ENCODE measurements at regions not wholly inside any gene's neighbourhood (a gene's known extent, or its start where the extent isn't known, plus 50 kb on each side); places are given as distances from the start of the nearest gene placed in this dataset.

- in situ Hi-C loops (cut with HindIII; ENCODE audit: low pct_unique_long_range_greater_than_20kb, low sequenced_read_pairs), result no loop called here
- DNase-seq (ENCODE audit: low read depth, low spot score), result no peak
Observed at GRCh38 chr4:189385579-189385978, 555.1 kb upstream of the FRG1 start.

DNA sequence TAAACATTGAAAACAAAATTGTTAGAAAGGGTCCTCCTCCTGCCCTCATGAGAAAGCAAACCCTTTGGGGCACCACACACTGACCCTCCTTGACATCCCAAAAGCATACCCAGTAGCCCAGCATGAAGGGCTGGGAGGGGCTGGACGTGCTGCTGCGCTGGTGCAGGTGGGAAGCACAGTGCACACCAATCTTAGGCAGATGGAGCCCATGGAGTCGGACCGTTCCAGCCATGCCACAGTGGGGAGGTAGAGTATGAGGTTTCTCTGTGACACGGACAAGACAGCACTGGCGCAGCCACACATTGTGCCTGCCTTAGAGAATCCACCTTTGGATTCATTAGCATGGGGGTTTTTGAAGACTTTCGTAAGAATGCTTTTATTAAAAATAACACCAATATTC is 544.2 kb upstream of the FRG1 start:
- DNase-seq (ENCODE audit: low read depth, low spot score), result no peak
- in situ Hi-C loops (cut with HindIII; ENCODE audit: low pct_unique_long_range_greater_than_20kb, low sequenced_read_pairs), result no loop called here

- in situ Hi-C loops (cut with HindIII; ENCODE audit: low pct_unique_long_range_greater_than_20kb, low sequenced_read_pairs), result no loop called here
- no peak for DNase-seq (ENCODE audit: low read depth, low spot score)
Observed at GRCh38 chr4:189404271-189404670, 536.4 kb upstream of the FRG1 start.

DNA sequence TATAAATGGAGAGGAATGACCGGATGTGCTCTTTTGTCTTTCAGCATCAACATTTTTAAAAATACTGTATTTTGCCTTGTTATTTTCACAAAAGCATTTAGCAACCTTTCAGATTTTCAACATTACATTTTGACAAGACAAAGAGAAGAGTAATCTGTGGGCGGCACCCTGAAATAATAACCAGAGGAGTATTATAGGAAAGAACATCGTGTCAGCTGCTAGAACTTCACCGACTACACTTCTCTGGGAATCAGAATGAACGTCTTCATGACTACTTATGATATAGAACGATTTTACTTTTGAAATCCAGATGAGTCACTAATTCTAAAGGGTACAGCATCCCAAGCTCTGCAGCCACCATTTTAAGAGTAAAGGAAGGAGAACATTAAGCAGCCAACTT is 531.5 kb upstream of the FRG1 start:
- no peak for DNase-seq (ENCODE audit: low read depth, low spot score)
- in situ Hi-C loops (cut with HindIII; ENCODE audit: low pct_unique_long_range_greater_than_20kb, low sequenced_read_pairs), result no loop called here

- DNase-seq (ENCODE audit: low read depth, low spot score), result peak; percentile 77
- in situ Hi-C loops (cut with HindIII; ENCODE audit: low pct_unique_long_range_greater_than_20kb, low sequenced_read_pairs), result no loop called here
Observed at GRCh38 chr4:189414021-189414420, 526.7 kb upstream of the FRG1 start.

DNA sequence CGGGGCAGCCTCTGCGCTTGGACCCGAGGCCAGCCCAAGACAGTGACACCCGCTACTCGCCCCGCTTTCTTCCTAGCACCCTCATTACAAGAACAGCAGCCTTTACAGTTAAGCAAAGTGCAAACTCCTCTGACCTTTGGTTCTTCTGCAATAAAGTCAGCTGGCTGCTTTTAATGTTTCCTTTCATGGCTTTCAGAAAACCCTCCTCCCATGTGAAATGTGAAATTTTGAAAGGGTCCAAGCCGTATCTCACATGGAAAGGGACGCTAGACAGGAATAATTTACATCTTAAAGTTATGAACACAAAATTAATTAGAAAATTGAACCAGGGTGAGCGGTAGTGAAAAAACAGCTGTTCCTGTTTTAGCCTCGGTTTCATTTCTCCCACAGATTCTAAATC is 520.1 kb upstream of the FRG1 start:
- DNase-seq (ENCODE audit: low read depth, low spot score), result no peak
- in situ Hi-C loops (cut with HindIII; ENCODE audit: low pct_unique_long_range_greater_than_20kb, low sequenced_read_pairs), result no loop called here

- in situ Hi-C loops (cut with HindIII; ENCODE audit: low pct_unique_long_range_greater_than_20kb, low sequenced_read_pairs), result no loop called here
- DNase-seq (ENCODE audit: low read depth, low spot score), result peak; percentile 53
Observed at GRCh38 chr4:189436207-189436606, 504.5 kb upstream of the FRG1 start.

GRCh38 chr4:189440716-189441115 is 500.0 kb upstream of the FRG1 start:
- no peak for DNase-seq (ENCODE audit: low read depth, low spot score)

GRCh38 chr4:189443341-189443740 is 497.3 kb upstream of the FRG1 start:
- DNase-seq (ENCODE audit: low read depth, low spot score), result no peak
- in situ Hi-C loops (cut with HindIII; ENCODE audit: low pct_unique_long_range_greater_than_20kb, low sequenced_read_pairs), result no loop called here

More at GRCh38 chr4:189440716-189441115, 500.0 kb upstream of the FRG1 start:
- in situ Hi-C loops (cut with HindIII; ENCODE audit: low pct_unique_long_range_greater_than_20kb, low sequenced_read_pairs), result no loop called here

- in situ Hi-C loops (cut with HindIII; ENCODE audit: low pct_unique_long_range_greater_than_20kb, low sequenced_read_pairs), result no loop called here
- DNase-seq (ENCODE audit: low read depth, low spot score), result no peak
Observed at GRCh38 chr4:189445613-189446012, 495.1 kb upstream of the FRG1 start.

DNA sequence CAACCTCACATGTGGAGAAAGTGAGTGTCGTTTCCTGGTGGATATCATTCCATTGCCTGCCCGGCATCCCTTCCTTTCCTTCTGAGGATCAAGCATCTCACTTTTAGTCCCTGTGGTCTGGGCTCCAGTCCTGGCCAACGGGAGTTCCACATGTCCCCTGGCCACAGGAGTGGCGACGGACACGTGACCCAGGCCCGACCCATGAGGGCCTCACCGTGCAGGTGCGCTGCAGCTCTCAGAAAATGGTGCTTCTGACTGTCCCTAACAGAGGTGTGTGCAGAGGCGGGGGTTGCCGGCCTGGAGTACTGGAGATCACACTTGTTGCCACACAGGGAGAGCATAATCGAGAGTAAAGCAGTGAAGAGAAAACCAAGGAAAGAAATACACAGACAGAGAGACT is 476.9 kb upstream of the FRG1 start:
- DNase-seq (ENCODE audit: low read depth, low spot score), result no peak
- in situ Hi-C loops (cut with HindIII; ENCODE audit: low pct_unique_long_range_greater_than_20kb, low sequenced_read_pairs), result no loop called here

GRCh38 chr4:189494407-189494806 is 446.3 kb upstream of the FRG1 start:
- in situ Hi-C loops (cut with HindIII; ENCODE audit: low pct_unique_long_range_greater_than_20kb, low sequenced_read_pairs), result no loop called here
- DNase-seq (ENCODE audit: low read depth, low spot score), result no peak

GRCh38 chr4:189497516-189497915 is 443.2 kb upstream of the FRG1 start:
- DNase-seq (ENCODE audit: low read depth, low spot score), result no peak
- in situ Hi-C loops (cut with HindIII; ENCODE audit: low pct_unique_long_range_greater_than_20kb, low sequenced_read_pairs), result no loop called here

GRCh38 chr4:189497996-189498395 is 442.7 kb upstream of the FRG1 start:
- no peak for DNase-seq (ENCODE audit: low read depth, low spot score)
- in situ Hi-C loops (cut with HindIII; ENCODE audit: low pct_unique_long_range_greater_than_20kb, low sequenced_read_pairs), result no loop called here

- in situ Hi-C loops (cut with HindIII; ENCODE audit: low pct_unique_long_range_greater_than_20kb, low sequenced_read_pairs), result no loop called here
- DNase-seq (ENCODE audit: low read depth, low spot score), result no peak
Observed at GRCh38 chr4:189498457-189498856, 442.2 kb upstream of the FRG1 start.

DNA sequence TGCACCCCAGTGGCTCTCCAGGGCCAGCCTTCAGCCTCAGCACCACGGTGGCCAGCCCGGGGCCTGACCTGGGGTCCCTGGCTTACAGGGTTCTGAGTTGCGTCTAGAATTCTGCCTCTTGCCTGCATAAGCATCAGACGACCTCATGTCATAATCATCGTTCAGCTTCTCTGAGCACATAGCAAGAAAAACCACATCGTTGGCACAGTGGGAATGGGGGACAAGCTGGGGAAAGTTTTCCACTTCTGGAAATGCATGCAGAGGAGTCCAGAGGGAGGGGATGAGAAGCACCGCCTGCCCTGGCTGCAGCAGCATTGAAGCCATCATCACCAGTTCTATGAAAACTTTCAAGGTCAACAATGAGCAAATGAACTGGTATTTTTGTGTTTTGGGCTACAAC is 441.0 kb upstream of the FRG1 start:
- in situ Hi-C loops (cut with HindIII; ENCODE audit: low pct_unique_long_range_greater_than_20kb, low sequenced_read_pairs), result no loop called here
- DNase-seq (ENCODE audit: low read depth, low spot score), result no peak

- in situ Hi-C loops (cut with HindIII; ENCODE audit: low pct_unique_long_range_greater_than_20kb, low sequenced_read_pairs), result no loop called here
- no peak for DNase-seq (ENCODE audit: low read depth, low spot score)
Observed at GRCh38 chr4:189500970-189501369, 439.7 kb upstream of the FRG1 start.

DNA sequence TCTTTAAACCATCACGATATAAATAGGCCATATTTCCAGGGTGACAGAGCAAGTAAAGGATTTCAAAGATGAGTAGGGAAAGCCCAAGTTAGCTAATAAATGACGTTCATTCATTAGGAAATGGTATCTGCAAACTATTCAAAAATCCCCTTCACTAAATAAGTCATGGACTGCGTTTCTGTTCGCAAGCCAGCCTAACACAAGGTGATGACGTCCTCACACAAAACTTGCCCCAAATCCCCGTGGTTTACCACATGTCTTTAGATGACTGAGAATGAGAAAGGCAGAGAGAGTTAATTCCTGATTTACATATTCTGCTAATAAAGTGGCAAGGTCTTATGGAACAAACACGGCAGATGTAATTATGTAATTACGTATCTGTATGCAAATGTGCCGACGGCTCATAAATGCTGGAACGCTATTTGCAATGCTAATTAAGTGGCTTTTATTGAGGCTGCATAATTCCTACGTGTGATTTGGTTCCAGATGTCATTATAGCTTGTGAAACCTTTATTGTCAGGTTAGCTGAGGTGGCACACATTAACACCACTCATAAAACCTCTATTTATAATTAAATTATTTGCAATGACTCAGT is 437.7 kb upstream of the FRG1 start:
- in situ Hi-C loops (cut with HindIII; ENCODE audit: low pct_unique_long_range_greater_than_20kb, low sequenced_read_pairs), result no loop called here
- DNase-seq (ENCODE audit: low read depth, low spot score), result no peak

DNA sequence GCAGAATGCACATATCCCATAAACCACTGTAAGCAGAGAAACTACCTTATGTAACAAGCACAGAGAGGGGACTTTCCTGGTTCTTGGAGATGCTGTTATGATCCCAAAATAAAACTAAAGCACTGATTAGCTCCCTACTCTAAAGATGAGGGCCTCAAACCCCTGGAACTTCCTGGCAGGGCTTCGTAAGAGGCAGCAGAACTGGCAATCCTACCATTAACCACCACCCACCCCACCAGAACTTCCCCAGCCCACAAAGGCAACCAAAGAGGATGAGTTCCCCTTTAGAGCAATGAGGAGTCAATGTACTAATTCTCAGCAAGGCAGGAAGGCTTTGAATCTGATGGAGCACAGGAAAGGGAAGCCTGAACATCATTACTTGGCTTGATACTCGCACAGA is 436.5 kb upstream of the FRG1 start:
- in situ Hi-C loops (cut with HindIII; ENCODE audit: low pct_unique_long_range_greater_than_20kb, low sequenced_read_pairs), result no loop called here
- DNase-seq (ENCODE audit: low read depth, low spot score), result no peak

DNA sequence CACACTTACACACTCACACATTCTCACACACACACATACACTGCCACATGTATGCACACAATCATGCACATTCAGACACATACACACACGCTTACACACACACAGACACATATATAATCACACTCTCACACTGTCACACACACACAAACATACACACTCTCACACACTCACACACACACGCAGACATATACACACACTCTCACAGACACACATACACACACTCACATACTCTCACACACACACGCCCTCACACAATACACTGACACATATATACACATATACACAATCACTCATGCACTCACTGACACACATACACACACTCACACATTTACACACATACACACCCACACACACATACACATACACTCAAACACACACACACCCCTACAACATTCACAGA is 435.3 kb upstream of the FRG1 start:
- in situ Hi-C loops (cut with HindIII; ENCODE audit: low pct_unique_long_range_greater_than_20kb, low sequenced_read_pairs), result no loop called here
- no peak for DNase-seq (ENCODE audit: low read depth, low spot score)
